ENCODE measurements at regions not wholly inside any gene's neighbourhood (a gene's known extent, or its start where the extent isn't known, plus 50 kb on each side); places are given as distances from the start of the nearest gene placed in this dataset.

GRCh38 chr15:37218351-37218916 is 118.1 kb upstream of the MEIS2 start:
- H3K36me3 ChIP-seq (ENCODE audit: control insufficient read depth in 1 of 2, insufficient read depth in 2 of 2, low read length in 2 of 2) = no peaks in the 10 kb centered on the region
- no peaks in the 10 kb centered on the region for H3K9me3 ChIP-seq (ENCODE audit: control insufficient read depth in 1 of 2, low read length in 2 of 2)
- no peak overlapping the region for H3K27ac ChIP-seq (ENCODE audit: low read depth, low read length)
- H3K4me1 ChIP-seq (ENCODE audit: control insufficient read depth in 1 of 2, insufficient read depth in 2 of 2, low read length in 2 of 2) = no peaks in the 10 kb centered on the region
- H3K9ac ChIP-seq (ENCODE audit: low read depth in 1 of 2, low read length in 2 of 2) = no peak overlapping the region
- H3K27me3 ChIP-seq (ENCODE audit: control insufficient read depth in 1 of 2, insufficient read depth in 2 of 2, low read length in 2 of 2) = no peaks in the 10 kb centered on the region
- H3K4me3 ChIP-seq (ENCODE audit: low read depth in 1 of 2, low read length in 2 of 2) = no peak overlapping the region

- H3K9me3 ChIP-seq (ENCODE audit: control insufficient read depth in 1 of 2, low read length in 2 of 2) = no peaks in the 10 kb centered on the region
- H3K27me3 ChIP-seq (ENCODE audit: control insufficient read depth in 1 of 2, insufficient read depth in 2 of 2, low read length in 2 of 2) = no peaks in the 10 kb centered on the region
- H3K36me3 ChIP-seq (ENCODE audit: control insufficient read depth in 1 of 2, insufficient read depth in 2 of 2, low read length in 2 of 2) = no peaks in the 10 kb centered on the region
- H3K4me3 ChIP-seq (ENCODE audit: low read depth in 1 of 2, low read length in 2 of 2) = no peak overlapping the region
- no peak overlapping the region for H3K27ac ChIP-seq (ENCODE audit: low read depth, low read length)
- no peak overlapping the region for H3K9ac ChIP-seq (ENCODE audit: low read depth in 1 of 2, low read length in 2 of 2)
- no peaks in the 10 kb centered on the region for H3K4me1 ChIP-seq (ENCODE audit: control insufficient read depth in 1 of 2, insufficient read depth in 2 of 2, low read length in 2 of 2)
Measured at GRCh38 chr15:37219211-37219701, 118.9 kb upstream of the MEIS2 start.

- Histone ChIP-seq H3K9me3 (ENCODE audit: control insufficient read depth in 1 of 2, low read length in 2 of 2) (no peaks in the 10 kb centered on the region), H3K4me3 (ENCODE audit: low read depth in 1 of 2, low read length in 2 of 2) (no peak overlapping the region), H3K4me1 (ENCODE audit: control insufficient read depth in 1 of 2, insufficient read depth in 2 of 2, low read length in 2 of 2) (no peaks in the 10 kb centered on the region), H3K9ac (ENCODE audit: low read depth in 1 of 2, low read length in 2 of 2) (no peak overlapping the region), H3K27ac (ENCODE audit: low read depth, low read length) (no peak overlapping the region), H3K27me3 (ENCODE audit: control insufficient read depth in 1 of 2, insufficient read depth in 2 of 2, low read length in 2 of 2) (no peaks in the 10 kb centered on the region), H3K36me3 (ENCODE audit: control insufficient read depth in 1 of 2, insufficient read depth in 2 of 2, low read length in 2 of 2) (no peaks in the 10 kb centered on the region)
Measured at GRCh38 chr15:37220949-37221670, 120.8 kb upstream of the MEIS2 start.

- Histone ChIP-seq H3K4me3 (ENCODE audit: low read depth in 1 of 2, low read length in 2 of 2) (no peak overlapping the region), H3K9me3 (ENCODE audit: control insufficient read depth in 1 of 2, low read length in 2 of 2) (no peaks in the 10 kb centered on the region), H3K4me1 (ENCODE audit: control insufficient read depth in 1 of 2, insufficient read depth in 2 of 2, low read length in 2 of 2) (no peaks in the 10 kb centered on the region), H3K9ac (ENCODE audit: low read depth in 1 of 2, low read length in 2 of 2) (no peak overlapping the region), H3K27me3 (ENCODE audit: control insufficient read depth in 1 of 2, insufficient read depth in 2 of 2, low read length in 2 of 2) (no peaks in the 10 kb centered on the region), H3K36me3 (ENCODE audit: control insufficient read depth in 1 of 2, insufficient read depth in 2 of 2, low read length in 2 of 2) (no peaks in the 10 kb centered on the region), H3K27ac (ENCODE audit: low read depth, low read length) (no peak overlapping the region)
Measured at GRCh38 chr15:37221671-37222145, 121.4 kb upstream of the MEIS2 start.

- H3K9me3 ChIP-seq (ENCODE audit: control insufficient read depth in 1 of 2, low read length in 2 of 2) = no peaks in the 10 kb centered on the region
- no peak overlapping the region for H3K9ac ChIP-seq (ENCODE audit: low read depth in 1 of 2, low read length in 2 of 2)
- no peaks in the 10 kb centered on the region for H3K4me1 ChIP-seq (ENCODE audit: control insufficient read depth in 1 of 2, insufficient read depth in 2 of 2, low read length in 2 of 2)
- H3K4me3 ChIP-seq (ENCODE audit: low read depth in 1 of 2, low read length in 2 of 2) = no peak overlapping the region
- H3K27me3 ChIP-seq (ENCODE audit: control insufficient read depth in 1 of 2, insufficient read depth in 2 of 2, low read length in 2 of 2) = no peaks in the 10 kb centered on the region
- no peaks in the 10 kb centered on the region for H3K36me3 ChIP-seq (ENCODE audit: control insufficient read depth in 1 of 2, insufficient read depth in 2 of 2, low read length in 2 of 2)
- no peak overlapping the region for H3K27ac ChIP-seq (ENCODE audit: low read depth, low read length)
Measured at GRCh38 chr15:37223089-37223488, 122.7 kb upstream of the MEIS2 start.

- Histone ChIP-seq H3K27me3 (ENCODE audit: control insufficient read depth in 1 of 2, insufficient read depth in 2 of 2, low read length in 2 of 2) (no peaks in the 10 kb centered on the region), H3K27ac (ENCODE audit: low read depth, low read length) (no peak overlapping the region), H3K9ac (ENCODE audit: low read depth in 1 of 2, low read length in 2 of 2) (no peak overlapping the region), H3K4me1 (ENCODE audit: control insufficient read depth in 1 of 2, insufficient read depth in 2 of 2, low read length in 2 of 2) (no peaks in the 10 kb centered on the region), H3K4me3 (ENCODE audit: low read depth in 1 of 2, low read length in 2 of 2) (no peak overlapping the region), H3K36me3 (ENCODE audit: control insufficient read depth in 1 of 2, insufficient read depth in 2 of 2, low read length in 2 of 2) (no peaks in the 10 kb centered on the region), H3K9me3 (ENCODE audit: control insufficient read depth in 1 of 2, low read length in 2 of 2) (no peaks in the 10 kb centered on the region)
Measured at GRCh38 chr15:37229855-37230619, 129.7 kb upstream of the MEIS2 start.

GRCh38 chr15:37245358-37245757 is 145.0 kb upstream of the MEIS2 start:
- H3K36me3 ChIP-seq (ENCODE audit: control insufficient read depth in 1 of 2, insufficient read depth in 2 of 2, low read length in 2 of 2) = no peaks in the 10 kb centered on the region
- H3K27me3 ChIP-seq (ENCODE audit: control insufficient read depth in 1 of 2, insufficient read depth in 2 of 2, low read length in 2 of 2) = no peaks in the 10 kb centered on the region
- H3K4me1 ChIP-seq (ENCODE audit: control insufficient read depth in 1 of 2, insufficient read depth in 2 of 2, low read length in 2 of 2) = no peaks in the 10 kb centered on the region
- no peak overlapping the region for H3K27ac ChIP-seq (ENCODE audit: low read depth, low read length)
- no peak overlapping the region for H3K4me3 ChIP-seq (ENCODE audit: low read depth in 1 of 2, low read length in 2 of 2)
- H3K9me3 ChIP-seq (ENCODE audit: control insufficient read depth in 1 of 2, low read length in 2 of 2) = no peaks in the 10 kb centered on the region
- H3K9ac ChIP-seq (ENCODE audit: low read depth in 1 of 2, low read length in 2 of 2) = no peak overlapping the region

GRCh38 chr15:37246065-37246464 is 145.7 kb upstream of the MEIS2 start:
- no peak overlapping the region for H3K9ac ChIP-seq (ENCODE audit: low read depth in 1 of 2, low read length in 2 of 2)
- no peak overlapping the region for H3K27ac ChIP-seq (ENCODE audit: low read depth, low read length)
- H3K36me3 ChIP-seq (ENCODE audit: control insufficient read depth in 1 of 2, insufficient read depth in 2 of 2, low read length in 2 of 2) = no peaks in the 10 kb centered on the region
- no peaks in the 10 kb centered on the region for H3K27me3 ChIP-seq (ENCODE audit: control insufficient read depth in 1 of 2, insufficient read depth in 2 of 2, low read length in 2 of 2)
- no peak overlapping the region for H3K4me3 ChIP-seq (ENCODE audit: low read depth in 1 of 2, low read length in 2 of 2)
- H3K9me3 ChIP-seq (ENCODE audit: control insufficient read depth in 1 of 2, low read length in 2 of 2) = no peaks in the 10 kb centered on the region
- no peaks in the 10 kb centered on the region for H3K4me1 ChIP-seq (ENCODE audit: control insufficient read depth in 1 of 2, insufficient read depth in 2 of 2, low read length in 2 of 2)

- H3K36me3 ChIP-seq (ENCODE audit: control insufficient read depth in 1 of 2, insufficient read depth in 2 of 2, low read length in 2 of 2) = no peaks in the 10 kb centered on the region
- no peaks in the 10 kb centered on the region for H3K9me3 ChIP-seq (ENCODE audit: control insufficient read depth in 1 of 2, low read length in 2 of 2)
- H3K4me1 ChIP-seq (ENCODE audit: control insufficient read depth in 1 of 2, insufficient read depth in 2 of 2, low read length in 2 of 2) = no peaks in the 10 kb centered on the region
- no peak overlapping the region for H3K9ac ChIP-seq (ENCODE audit: low read depth in 1 of 2, low read length in 2 of 2)
- H3K27ac ChIP-seq (ENCODE audit: low read depth, low read length) = no peak overlapping the region
- no peaks in the 10 kb centered on the region for H3K27me3 ChIP-seq (ENCODE audit: control insufficient read depth in 1 of 2, insufficient read depth in 2 of 2, low read length in 2 of 2)
- no peak overlapping the region for H3K4me3 ChIP-seq (ENCODE audit: low read depth in 1 of 2, low read length in 2 of 2)
Measured at GRCh38 chr15:37246856-37247255, 146.5 kb upstream of the MEIS2 start.

GRCh38 chr15:37249249-37249648 is 148.9 kb upstream of the MEIS2 start:
- Histone ChIP-seq H3K27me3 (ENCODE audit: control insufficient read depth in 1 of 2, insufficient read depth in 2 of 2, low read length in 2 of 2) (no peaks in the 10 kb centered on the region), H3K36me3 (ENCODE audit: control insufficient read depth in 1 of 2, insufficient read depth in 2 of 2, low read length in 2 of 2) (no peaks in the 10 kb centered on the region), H3K9ac (ENCODE audit: low read depth in 1 of 2, low read length in 2 of 2) (no peak overlapping the region), H3K27ac (ENCODE audit: low read depth, low read length) (no peak overlapping the region), H3K4me1 (ENCODE audit: control insufficient read depth in 1 of 2, insufficient read depth in 2 of 2, low read length in 2 of 2) (no peaks in the 10 kb centered on the region), H3K4me3 (ENCODE audit: low read depth in 1 of 2, low read length in 2 of 2) (no peak overlapping the region), H3K9me3 (ENCODE audit: control insufficient read depth in 1 of 2, low read length in 2 of 2) (no peaks in the 10 kb centered on the region)

All from duodenal mucosa (tissue), 2 donors.